OCI-LY7 (cell line): ENCODE measurements at regions not wholly inside any gene's neighbourhood (a gene's known extent, or its start where the extent isn't known, plus 50 kb on each side); places are given as distances from the start of the nearest gene placed in this dataset.

Experiments used
- EZH2phosphoT487 ChIP-seq: fragments of 200-600 bp; sonication (generic); IDR thresholded peaks from 2 replicates; pipeline ENCODE4 v1.6.1; 2018; ENCODE audit warnings: low read depth, borderline replicate concordance, mild to moderate bottlenecking, mixed run types, antibody characterized with exemption, low read length, moderate library complexity, mixed read lengths
- TF ChIP-seq, protein P1 (sequence below): fragments of 200-600 bp; sonication (generic); conservative IDR thresholded peaks from 2 replicates; pipeline ENCODE4 v1.5.1; 2014; ENCODE audit warnings: mild to moderate bottlenecking, antibody characterized with exemption, low read length, moderate library complexity, mixed read lengths

DNA sequence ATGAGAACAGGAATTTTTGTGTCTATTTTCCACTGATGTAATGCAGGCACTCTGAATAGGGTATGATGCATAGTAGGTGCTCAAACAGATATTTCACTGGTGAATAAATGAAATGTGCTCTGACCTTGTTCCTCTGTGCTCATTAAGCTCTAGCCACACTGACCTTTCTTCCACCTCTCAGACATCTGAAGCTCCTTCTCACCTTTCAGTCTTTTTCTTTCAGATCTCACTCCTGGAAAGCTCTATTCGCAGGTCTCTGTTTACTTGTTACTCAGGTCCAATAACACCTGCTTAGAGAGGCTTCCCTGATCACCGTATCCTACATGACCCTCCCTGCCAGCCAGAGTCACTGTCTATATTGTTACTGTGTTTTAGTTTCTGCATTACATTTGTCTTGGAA is 59.2 kb upstream of the IVNS1ABP start:
- TF ChIP-seq, protein P1, sequence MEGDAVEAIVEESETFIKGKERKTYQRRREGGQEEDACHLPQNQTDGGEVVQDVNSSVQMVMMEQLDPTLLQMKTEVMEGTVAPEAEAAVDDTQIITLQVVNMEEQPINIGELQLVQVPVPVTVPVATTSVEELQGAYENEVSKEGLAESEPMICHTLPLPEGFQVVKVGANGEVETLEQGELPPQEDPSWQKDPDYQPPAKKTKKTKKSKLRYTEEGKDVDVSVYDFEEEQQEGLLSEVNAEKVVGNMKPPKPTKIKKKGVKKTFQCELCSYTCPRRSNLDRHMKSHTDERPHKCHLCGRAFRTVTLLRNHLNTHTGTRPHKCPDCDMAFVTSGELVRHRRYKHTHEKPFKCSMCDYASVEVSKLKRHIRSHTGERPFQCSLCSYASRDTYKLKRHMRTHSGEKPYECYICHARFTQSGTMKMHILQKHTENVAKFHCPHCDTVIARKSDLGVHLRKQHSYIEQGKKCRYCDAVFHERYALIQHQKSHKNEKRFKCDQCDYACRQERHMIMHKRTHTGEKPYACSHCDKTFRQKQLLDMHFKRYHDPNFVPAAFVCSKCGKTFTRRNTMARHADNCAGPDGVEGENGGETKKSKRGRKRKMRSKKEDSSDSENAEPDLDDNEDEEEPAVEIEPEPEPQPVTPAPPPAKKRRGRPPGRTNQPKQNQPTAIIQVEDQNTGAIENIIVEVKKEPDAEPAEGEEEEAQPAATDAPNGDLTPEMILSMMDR = no peak
- TF ChIP-seq EZH2phosphoT487 = no peak
